GM19395 (cell line): ENCODE measurements at regions not wholly inside any gene's neighbourhood (a gene's known extent, or its start where the extent isn't known, plus 50 kb on each side); places are given as distances from the start of the nearest gene placed in this dataset.

Experiments used
- ATAC-seq: cut with Tn5 transposase; IDR thresholded peaks from one replicate; pipeline ENCODE4 v1.9.1; 2021; ENCODE audit warnings: mild to moderate bottlenecking, moderate library complexity; ENCODE audit not compliant: unreplicated experiment

GRCh38 chr2:204261846-204262245 lies 283.4 kb upstream of the PARD3B start:
- ATAC-seq, result no peak

- ATAC-seq, result no peak
These were observed 281.2 kb upstream of the PARD3B start for GRCh38 chr2:204264085-204264553.

- ATAC-seq, result no peak
These were observed 280.6 kb upstream of the PARD3B start for GRCh38 chr2:204264621-204265140.

GRCh38 chr2:204265681-204266181 lies 279.5 kb upstream of the PARD3B start:
- no peak for ATAC-seq

- no peak for ATAC-seq
These were observed 276.8 kb upstream of the PARD3B start for GRCh38 chr2:204268458-204268857.

- ATAC-seq, result no peak
These were observed 276.3 kb upstream of the PARD3B start for GRCh38 chr2:204268971-204269370.

GRCh38 chr2:204272089-204272488 lies 273.2 kb upstream of the PARD3B start:
- ATAC-seq, result no peak

- no peak for ATAC-seq
These were observed 272.5 kb upstream of the PARD3B start for GRCh38 chr2:204272610-204273287.

- ATAC-seq, result no peak
These were observed 270.8 kb upstream of the PARD3B start for GRCh38 chr2:204274429-204274828.

GRCh38 chr2:204274991-204275390 lies 270.3 kb upstream of the PARD3B start:
- no peak for ATAC-seq

GRCh38 chr2:204277226-204277625 lies 268.0 kb upstream of the PARD3B start:
- no peak for ATAC-seq

GRCh38 chr2:204278454-204278853 lies 266.8 kb upstream of the PARD3B start:
- ATAC-seq, result no peak

GRCh38 chr2:204279819-204280218 lies 265.5 kb upstream of the PARD3B start:
- ATAC-seq, result no peak

GRCh38 chr2:204280262-204280668 lies 265.0 kb upstream of the PARD3B start:
- no peak for ATAC-seq

- no peak for ATAC-seq
These were observed 263.2 kb upstream of the PARD3B start for GRCh38 chr2:204282081-204282480.

GRCh38 chr2:204282525-204282924 lies 262.8 kb upstream of the PARD3B start:
- peak; percentile 65 for ATAC-seq

GRCh38 chr2:204289066-204289465 lies 256.2 kb upstream of the PARD3B start:
- ATAC-seq, result no peak

GRCh38 chr2:204292439-204292838 lies 252.8 kb upstream of the PARD3B start:
- ATAC-seq, result no peak

GRCh38 chr2:204293884-204294747 lies 251.2 kb upstream of the PARD3B start:
- ATAC-seq, result no peak

GRCh38 chr2:204298404-204298803 lies 246.9 kb upstream of the PARD3B start:
- ATAC-seq, result no peak

- no peak for ATAC-seq
These were observed 245.5 kb upstream of the PARD3B start for GRCh38 chr2:204299766-204300165.

GRCh38 chr2:204306667-204307066 lies 238.6 kb upstream of the PARD3B start:
- ATAC-seq, result no peak
